Esophagus muscularis mucosa (tissue), 4 donors: ENCODE measurements at regions not wholly inside any gene's neighbourhood (a gene's known extent, or its start where the extent isn't known, plus 50 kb on each side); places are given as distances from the start of the nearest gene placed in this dataset.

Experiments used
- DNase-seq: peaks from one replicate; pipeline ENCODE4 v3.0.0-alpha.2; 2017; ENCODE audit errors: extremely low spot score
- H3K27ac ChIP-seq, 4 donors: fragments of 200-600 bp; sonication (generic); replicated peaks in 1 of 4; 1 replicate in 3 of 4; 2 replicates in 1 of 4; pipeline ENCODE4 v1.5.1; 2016 to 2019; ENCODE audit warnings: mild to moderate bottlenecking in 1 of 4
- H3K27me3 ChIP-seq, 4 donors: fragments of 200-600 bp; sonication (generic); one replicate each; pipeline versions ENCODE4 v1.5.1 to v1.6.0; 2016 to 2019
- H3K36me3 ChIP-seq, 4 donors: fragments of 200-600 bp; sonication (generic); one replicate each; pipeline ENCODE4 v1.5.1; 2016 to 2019
- H3K4me1 ChIP-seq, 4 donors: fragments of 200-600 bp; sonication (generic); one replicate each; pipeline ENCODE4 v1.5.1; 2016 to 2019
- H3K4me3 ChIP-seq, 4 donors: fragments of 200-600 bp; sonication (generic); 1 replicate in 2 of 4; 2 replicates in 2 of 4; pipeline ENCODE4 v1.5.1; 2016 to 2019; ENCODE audit warnings: mild to moderate bottlenecking in 4 of 4, moderate library complexity in 1 of 4
- H3K9me3 ChIP-seq, 4 donors: fragments of 200-600 bp; sonication (generic); 1 replicate in 3 of 4; 2 replicates in 1 of 4; pipeline ENCODE4 v1.5.1; 2016 to 2019
- EP300 ChIP-seq: sonication (generic); formaldehyde crosslinking; IDR thresholded peaks from one replicate; pipeline ENCODE4 v1.6.1; 2017; ENCODE audit warnings: antibody characterized with exemption
- POLR2A ChIP-seq: fragments of 450-650 bp; IDR thresholded peaks from one replicate; pipeline ENCODE4 v1.6.1; 2017; ENCODE audit warnings: antibody characterized with exemption, moderate library complexity, mild to moderate bottlenecking, low read depth
- POLR2AphosphoS5 ChIP-seq, 2 donors: sonication (generic); formaldehyde crosslinking; IDR thresholded peaks; one replicate each; pipeline ENCODE4 v1.6.1; 2017; ENCODE audit warnings: antibody characterized with exemption in 2 of 2
- WGBS: methylation state at CpG from one replicate; pipeline ENCODE4 v1.1.5; 2018; 5-methylcytosine and 5-hydroxymethylcytosine counted together
- intact Hi-C: fragments of 100-400 bp; cut with DNase I; formaldehyde crosslinking; loops from one replicate; pipeline ENCODE4 v1.15.1; 2023
- TF ChIP-seq, protein P1 (sequence below), 3 experiments: fragments of 200-600 bp in 2 of 3; fragments of 450-650 bp in 1 of 3; sonication (generic) in 2 of 3; IDR thresholded peaks; one replicate each; pipeline ENCODE4 v1.5.1; 2017 to 2019; ENCODE audit warnings: antibody characterized with exemption in 3 of 3, mild to moderate bottlenecking in 2 of 3, moderate library complexity in 1 of 3

DNA sequence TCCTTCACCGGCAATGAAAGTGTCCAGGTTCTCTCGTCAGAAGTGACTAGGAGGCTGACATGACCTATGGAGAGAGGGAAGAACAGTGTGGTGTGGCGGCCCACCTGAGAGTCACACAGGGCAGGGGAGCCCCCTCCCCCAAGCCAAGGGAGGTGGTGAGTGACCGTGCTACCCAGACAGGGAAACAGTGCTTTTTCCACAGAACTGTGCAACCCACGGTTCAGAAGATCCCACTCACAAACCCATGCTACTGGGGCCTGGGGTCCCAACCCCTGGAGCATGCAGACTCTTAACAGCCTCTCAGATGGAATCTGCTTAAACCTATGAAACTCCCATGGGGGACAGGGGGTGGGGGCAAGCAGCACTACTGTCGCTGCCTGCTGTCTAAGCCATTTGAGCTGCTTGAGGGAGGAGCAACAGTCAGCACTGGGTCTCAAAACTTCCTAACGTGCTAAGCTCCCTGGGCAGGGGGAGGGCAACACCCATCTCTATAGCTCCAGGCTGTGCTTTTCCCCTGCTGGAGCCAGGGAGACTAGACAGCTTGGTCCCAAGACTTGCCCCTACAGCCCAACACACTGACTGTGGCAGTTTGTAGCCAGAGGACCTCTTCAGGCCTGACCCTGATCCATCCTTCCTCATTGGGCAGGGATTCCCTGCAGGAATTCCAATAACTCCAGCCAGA, 850.4 kb upstream of the AADAT start:
- Histone ChIP-seq H3K27ac (no peak overlapping the region), H3K36me3 (no peaks in the 10 kb centered on the region), H3K9me3 (no peaks in the 10 kb centered on the region), H3K27me3 (no peaks in the 10 kb centered on the region), H3K4me3 (no peak overlapping the region), H3K4me1 (no peaks in the 10 kb centered on the region)
- no peak for DNase-seq
- intact Hi-C loops = no loop called here
- TF ChIP-seq, protein P1, sequence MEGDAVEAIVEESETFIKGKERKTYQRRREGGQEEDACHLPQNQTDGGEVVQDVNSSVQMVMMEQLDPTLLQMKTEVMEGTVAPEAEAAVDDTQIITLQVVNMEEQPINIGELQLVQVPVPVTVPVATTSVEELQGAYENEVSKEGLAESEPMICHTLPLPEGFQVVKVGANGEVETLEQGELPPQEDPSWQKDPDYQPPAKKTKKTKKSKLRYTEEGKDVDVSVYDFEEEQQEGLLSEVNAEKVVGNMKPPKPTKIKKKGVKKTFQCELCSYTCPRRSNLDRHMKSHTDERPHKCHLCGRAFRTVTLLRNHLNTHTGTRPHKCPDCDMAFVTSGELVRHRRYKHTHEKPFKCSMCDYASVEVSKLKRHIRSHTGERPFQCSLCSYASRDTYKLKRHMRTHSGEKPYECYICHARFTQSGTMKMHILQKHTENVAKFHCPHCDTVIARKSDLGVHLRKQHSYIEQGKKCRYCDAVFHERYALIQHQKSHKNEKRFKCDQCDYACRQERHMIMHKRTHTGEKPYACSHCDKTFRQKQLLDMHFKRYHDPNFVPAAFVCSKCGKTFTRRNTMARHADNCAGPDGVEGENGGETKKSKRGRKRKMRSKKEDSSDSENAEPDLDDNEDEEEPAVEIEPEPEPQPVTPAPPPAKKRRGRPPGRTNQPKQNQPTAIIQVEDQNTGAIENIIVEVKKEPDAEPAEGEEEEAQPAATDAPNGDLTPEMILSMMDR (IDR thresholded peaks at IDR 0.05) = no peak
- TF ChIP-seq POLR2AphosphoS5 (IDR thresholded peaks at IDR 0.05) = no peak
- no peak for TF ChIP-seq POLR2A
- TF ChIP-seq EP300 = no peak
- whole genome bisulfite sequencing = 83% methylated on average over 6 of the region's 7 CpGs

DNA sequence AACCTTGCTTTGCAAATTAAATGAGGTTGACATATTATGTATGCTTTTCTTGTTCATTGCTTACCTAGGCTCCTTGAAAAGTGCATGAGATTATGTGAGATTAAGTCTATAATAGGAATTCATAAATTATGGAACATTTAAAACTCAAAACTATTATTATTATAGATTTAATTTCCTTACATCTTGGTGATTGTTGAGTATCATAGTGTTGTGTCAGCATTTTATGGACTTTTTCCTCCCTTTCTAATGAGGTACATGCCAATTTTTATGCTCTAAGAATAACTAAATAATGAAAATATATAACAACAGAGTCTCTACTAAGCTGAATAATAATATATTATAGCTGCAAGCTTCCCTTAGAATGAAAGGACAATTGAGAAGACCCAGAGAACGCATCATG, 848.8 kb upstream of the AADAT start:
- Histone ChIP-seq H3K4me3 (no peak overlapping the region), H3K27me3 (no peaks in the 10 kb centered on the region), H3K36me3 (no peaks in the 10 kb centered on the region), H3K27ac (no peak overlapping the region), H3K4me1 (no peaks in the 10 kb centered on the region), H3K9me3 (no peaks in the 10 kb centered on the region)
- 64% methylated on average over 1 of the region's 1 CpG for WGBS
- intact Hi-C loops = no loop called here
- TF ChIP-seq, protein P1 (IDR thresholded peaks at IDR 0.05) = no peak
- TF ChIP-seq POLR2AphosphoS5 (IDR thresholded peaks at IDR 0.05) (no peak), POLR2A (no peak), EP300 (no peak)
- no peak for DNase-seq

DNA sequence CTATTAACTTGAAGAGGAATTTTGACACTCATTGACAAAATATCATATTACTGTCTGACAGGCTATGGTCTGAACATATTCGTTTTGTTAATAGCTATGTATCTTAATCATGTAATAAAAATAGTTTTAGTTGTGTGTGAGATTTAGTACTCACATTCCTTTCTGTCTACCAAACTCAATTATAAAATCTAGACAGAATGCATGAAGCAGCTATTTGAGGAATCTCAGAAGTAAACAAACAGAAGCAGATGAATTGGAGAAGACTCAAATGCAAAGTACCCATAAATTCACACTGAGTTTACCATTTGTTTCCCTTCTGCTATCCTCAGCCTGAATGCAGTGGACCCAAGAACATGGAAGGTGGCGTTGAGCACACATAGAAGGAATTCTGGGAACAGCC, 841.6 kb upstream of the AADAT start:
- intact Hi-C loops = no loop called here
- no peak for DNase-seq
- Histone ChIP-seq H3K27me3 (no peaks in the 10 kb centered on the region), H3K4me3 (no peak overlapping the region), H3K4me1 (no peaks in the 10 kb centered on the region), H3K36me3 (no peaks in the 10 kb centered on the region), H3K9me3 (no peaks in the 10 kb centered on the region), H3K27ac (no peak overlapping the region)
- 51% methylated on average over 2 of the region's 2 CpGs for WGBS
- TF ChIP-seq POLR2AphosphoS5 (IDR thresholded peaks at IDR 0.05) (no peak), POLR2A (no peak), EP300 (no peak)
- TF ChIP-seq, protein P1 (IDR thresholded peaks at IDR 0.05) = no peak

DNA sequence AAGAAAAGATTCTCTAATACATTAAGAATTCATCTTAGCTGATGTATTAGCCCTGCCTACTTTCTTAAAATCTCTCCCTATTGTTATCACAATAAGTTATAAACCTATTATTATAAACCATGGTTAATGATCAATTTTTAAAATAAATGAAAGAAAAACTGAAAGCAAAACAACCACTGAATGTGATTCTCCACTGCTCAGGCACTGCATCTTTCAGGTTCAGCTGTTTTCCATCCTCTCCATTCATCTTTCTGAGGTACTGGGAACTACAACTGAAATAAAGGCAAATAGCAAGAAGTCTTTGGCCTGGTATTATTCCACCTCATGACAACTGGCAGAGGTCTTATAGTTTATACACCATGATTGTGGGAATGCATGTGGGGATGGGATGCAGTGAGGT, 798.9 kb upstream of the AADAT start:
- Histone ChIP-seq H3K4me1 (no peaks in the 10 kb centered on the region), H3K27me3 (no peaks in the 10 kb centered on the region), H3K27ac (no peak overlapping the region), H3K4me3 (no peak overlapping the region), H3K36me3 (no peaks in the 10 kb centered on the region), H3K9me3 (no peaks in the 10 kb centered on the region)
- TF ChIP-seq EP300 (no peak), POLR2AphosphoS5 (IDR thresholded peaks at IDR 0.05) (no peak), POLR2A (no peak)
- TF ChIP-seq, protein P1 (IDR thresholded peaks at IDR 0.05) = no peak
- intact Hi-C loops = no loop called here
- DNase-seq = no peak

DNA sequence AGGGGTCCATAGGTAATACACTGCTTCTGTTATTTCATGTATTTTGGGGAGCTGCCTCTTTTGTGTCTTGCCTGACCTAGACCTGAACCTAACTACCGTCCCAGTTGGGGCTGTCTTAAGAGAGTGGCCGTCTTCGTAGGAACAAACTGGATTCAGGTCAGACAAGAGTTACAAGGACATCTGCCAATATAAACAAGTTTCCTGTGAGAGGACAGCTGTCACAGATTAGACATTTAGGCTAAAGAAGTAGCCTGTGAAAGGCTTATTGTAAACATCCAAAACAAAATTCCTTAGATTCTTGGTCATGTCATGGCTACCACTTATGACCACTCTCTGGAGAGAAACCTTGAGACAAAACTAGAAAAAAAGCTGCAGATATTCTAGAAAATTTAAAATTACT, 797.6 kb upstream of the AADAT start:
- TF ChIP-seq, protein P1 (IDR thresholded peaks at IDR 0.05) = no peak
- TF ChIP-seq POLR2A (no peak), POLR2AphosphoS5 (IDR thresholded peaks at IDR 0.05) (no peak), EP300 (no peak)
- DNase-seq = no peak
- WGBS = 39% methylated on average over 3 of the region's 3 CpGs
- H3K9me3 ChIP-seq = no peaks in the 10 kb centered on the region
- intact Hi-C loops = no loop called here
- no peak overlapping the region for H3K27ac ChIP-seq
- H3K4me3 ChIP-seq = no peak overlapping the region
- no peaks in the 10 kb centered on the region for H3K4me1 ChIP-seq
- no peaks in the 10 kb centered on the region for H3K36me3 ChIP-seq
- H3K27me3 ChIP-seq = no peaks in the 10 kb centered on the region
